ENCODE measurements at regions not wholly inside any gene's neighbourhood (a gene's known extent, or its start where the extent isn't known, plus 50 kb on each side); places are given as distances from the start of the nearest gene placed in this dataset.
A peak's percentile ranks its signal among the peaks of the same experiment; 100 is the strongest.

DNA sequence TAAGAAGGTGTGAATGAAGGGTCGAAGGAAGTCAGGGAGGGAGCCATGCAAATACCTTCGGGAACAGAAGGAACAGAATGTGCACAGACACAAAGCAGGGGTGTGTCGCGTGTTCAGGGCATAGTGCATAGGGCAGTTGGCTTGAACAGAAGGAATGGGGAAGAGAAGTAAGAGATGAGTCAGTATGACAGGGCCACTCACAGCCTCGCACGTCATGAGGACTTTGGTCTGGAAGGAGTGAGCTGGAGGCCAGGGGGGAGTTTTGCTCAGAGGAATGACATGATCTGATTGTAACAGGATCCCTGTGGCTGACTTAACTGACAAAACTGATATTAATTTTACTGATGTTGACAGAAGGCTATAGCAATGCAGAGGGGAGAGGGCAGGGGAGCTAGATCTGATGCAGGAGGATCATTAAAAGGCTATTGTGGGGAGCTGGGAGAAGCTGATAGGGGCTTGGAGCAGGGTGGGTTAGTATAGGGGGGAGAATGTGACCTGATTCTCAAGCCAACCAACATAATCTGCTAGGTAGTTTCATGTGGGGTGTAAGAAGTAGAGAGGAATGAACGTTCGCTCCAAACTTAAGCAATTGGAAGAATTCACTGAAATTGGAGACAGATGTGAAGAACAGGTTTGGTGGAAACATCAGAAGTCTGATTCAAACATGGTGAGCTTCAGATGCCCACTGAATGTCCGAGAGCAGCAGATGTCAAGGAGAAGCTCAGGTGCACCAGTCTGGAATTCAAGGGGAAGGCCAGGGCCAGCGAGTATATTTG is 60.4 kb upstream of the COPS8 start:
- no peaks in the 10 kb centered on the region for H3K27me3 Mint-ChIP-seq
- H3K9me3 Mint-ChIP-seq = no peaks in the 10 kb centered on the region
- no peak overlapping the region for H3K27ac Mint-ChIP-seq
- H3K4me1 Mint-ChIP-seq = no peaks in the 10 kb centered on the region
- H3K36me3 Mint-ChIP-seq = no peaks in the 10 kb centered on the region
- ATAC-seq = no peak
- H3K4me3 Mint-ChIP-seq = no peak overlapping the region

DNA sequence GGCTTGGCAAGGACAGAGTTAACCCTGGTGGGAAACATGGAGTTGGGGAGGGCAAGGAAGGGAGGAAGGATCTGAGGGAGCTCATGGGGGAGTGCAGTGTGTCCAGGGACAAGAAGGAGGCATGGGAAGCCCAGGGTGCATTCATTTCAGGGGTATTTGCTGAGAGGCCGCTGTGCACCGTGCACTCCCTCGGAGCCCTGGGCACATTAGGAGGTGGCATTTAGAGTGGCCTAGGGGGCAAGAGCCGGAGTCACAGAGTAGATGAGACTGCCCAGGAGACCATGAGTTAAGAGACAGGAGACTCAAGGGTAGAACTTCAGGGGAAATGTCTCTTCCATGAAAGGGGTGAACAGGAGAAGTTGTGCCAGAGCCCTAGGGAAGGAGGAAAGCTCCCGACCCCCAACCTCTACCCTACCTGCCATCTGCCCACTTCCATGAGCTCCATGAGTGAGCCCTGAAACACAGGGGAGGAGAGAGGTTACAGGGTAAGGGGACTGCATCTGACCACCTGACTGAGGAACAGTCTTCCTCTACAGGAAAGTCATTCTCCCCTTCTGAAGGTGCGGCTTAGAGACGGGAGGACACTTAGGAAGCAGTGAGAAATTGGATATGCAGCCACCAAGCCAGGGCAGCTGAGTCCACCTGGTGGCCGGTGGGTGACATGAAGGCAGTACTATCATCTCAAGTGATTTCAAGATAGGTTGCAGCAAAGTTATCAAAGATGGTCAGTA is 58.5 kb upstream of the COPS8 start:
- no peak overlapping the region for H3K27ac Mint-ChIP-seq
- H3K4me3 Mint-ChIP-seq = no peak overlapping the region
- no peaks in the 10 kb centered on the region for H3K4me1 Mint-ChIP-seq
- no peaks in the 10 kb centered on the region for H3K27me3 Mint-ChIP-seq
- no peaks in the 10 kb centered on the region for H3K9me3 Mint-ChIP-seq
- ATAC-seq = peak; percentile 37
- H3K36me3 Mint-ChIP-seq = no peaks in the 10 kb centered on the region

DNA sequence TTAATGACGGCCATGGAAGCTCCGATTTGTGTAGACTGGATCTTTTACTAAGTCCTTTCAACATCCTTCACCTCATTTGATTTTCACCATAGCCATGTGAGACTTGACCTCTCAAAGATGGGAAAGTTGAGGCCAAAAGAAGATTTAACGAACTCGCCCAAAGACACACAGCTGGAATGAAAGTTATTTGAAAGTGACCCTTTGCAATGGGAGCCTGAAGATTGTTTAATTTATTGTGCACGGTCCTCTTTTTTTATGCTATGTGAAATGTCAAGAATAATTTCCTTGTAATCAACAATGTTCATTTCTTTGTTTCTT is 58.0 kb upstream of the COPS8 start:
- H3K9me3 Mint-ChIP-seq = no peaks in the 10 kb centered on the region

DNA sequence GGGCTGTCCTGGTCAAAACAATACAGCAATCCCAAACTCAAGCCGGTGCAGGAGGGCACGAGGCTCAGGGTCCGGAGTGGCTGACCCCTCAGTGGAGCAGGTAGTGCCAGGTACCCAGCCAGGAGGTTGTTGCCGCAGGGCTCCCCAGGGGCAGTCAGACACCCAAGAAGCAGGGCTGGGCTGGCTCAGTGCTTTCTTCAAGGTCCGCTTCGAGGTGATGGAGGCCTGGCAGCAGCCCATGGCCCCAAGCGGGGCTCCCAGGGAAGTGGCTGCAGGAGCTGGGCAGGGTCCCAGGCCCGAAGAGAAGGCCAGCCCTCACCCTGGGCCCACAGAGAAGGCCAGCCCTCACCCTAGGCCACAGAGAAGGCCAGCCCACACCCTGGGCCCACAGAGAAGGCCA is 55.3 kb upstream of the COPS8 start:
- Mint-ChIP-seq H3K4me3 (no peak overlapping the region), H3K4me1 (no peaks in the 10 kb centered on the region), H3K36me3 (no peaks in the 10 kb centered on the region), H3K27ac (no peak overlapping the region), H3K9me3 (no peaks in the 10 kb centered on the region), H3K27me3 (no peaks in the 10 kb centered on the region)
- no peak for ATAC-seq

More for the DNA sequence above, 58.0 kb upstream of the COPS8 start:
- Mint-ChIP-seq H3K4me1 (no peaks in the 10 kb centered on the region), H3K4me3 (no peak overlapping the region), H3K36me3 (no peaks in the 10 kb centered on the region), H3K27ac (no peak overlapping the region), H3K27me3 (no peaks in the 10 kb centered on the region)
- ATAC-seq = no peak

DNA sequence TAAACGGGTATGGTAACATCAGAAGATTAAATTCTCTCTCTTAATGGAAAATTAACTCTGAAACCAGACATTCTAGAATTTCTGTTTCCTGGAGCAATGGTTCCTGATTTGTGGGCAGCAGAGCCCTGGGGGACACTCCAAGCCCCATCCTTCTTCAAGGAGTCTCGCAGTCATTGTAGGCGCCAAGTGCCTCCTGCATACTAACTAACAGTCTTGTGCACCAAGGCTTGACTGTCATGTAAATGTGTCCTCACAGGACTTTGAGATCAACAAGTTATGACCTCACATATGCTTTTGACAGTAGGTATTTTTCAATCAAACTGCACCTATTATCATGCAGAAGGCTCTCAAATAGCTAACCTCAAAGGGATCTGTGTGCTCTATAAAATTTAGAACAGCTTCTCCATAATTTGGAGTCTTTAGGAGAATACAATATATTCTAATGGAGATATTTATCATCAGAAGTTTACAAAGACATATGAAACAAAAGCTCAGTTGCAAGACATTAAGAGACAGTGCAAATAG is 52.1 kb upstream of the COPS8 start:
- no peak overlapping the region for H3K27ac Mint-ChIP-seq
- H3K4me1 Mint-ChIP-seq = no peaks in the 10 kb centered on the region
- ATAC-seq = no peak
- H3K9me3 Mint-ChIP-seq = no peaks in the 10 kb centered on the region
- no peak overlapping the region for H3K4me3 Mint-ChIP-seq
- no peaks in the 10 kb centered on the region for H3K27me3 Mint-ChIP-seq
- H3K36me3 Mint-ChIP-seq = no peaks in the 10 kb centered on the region

DNA sequence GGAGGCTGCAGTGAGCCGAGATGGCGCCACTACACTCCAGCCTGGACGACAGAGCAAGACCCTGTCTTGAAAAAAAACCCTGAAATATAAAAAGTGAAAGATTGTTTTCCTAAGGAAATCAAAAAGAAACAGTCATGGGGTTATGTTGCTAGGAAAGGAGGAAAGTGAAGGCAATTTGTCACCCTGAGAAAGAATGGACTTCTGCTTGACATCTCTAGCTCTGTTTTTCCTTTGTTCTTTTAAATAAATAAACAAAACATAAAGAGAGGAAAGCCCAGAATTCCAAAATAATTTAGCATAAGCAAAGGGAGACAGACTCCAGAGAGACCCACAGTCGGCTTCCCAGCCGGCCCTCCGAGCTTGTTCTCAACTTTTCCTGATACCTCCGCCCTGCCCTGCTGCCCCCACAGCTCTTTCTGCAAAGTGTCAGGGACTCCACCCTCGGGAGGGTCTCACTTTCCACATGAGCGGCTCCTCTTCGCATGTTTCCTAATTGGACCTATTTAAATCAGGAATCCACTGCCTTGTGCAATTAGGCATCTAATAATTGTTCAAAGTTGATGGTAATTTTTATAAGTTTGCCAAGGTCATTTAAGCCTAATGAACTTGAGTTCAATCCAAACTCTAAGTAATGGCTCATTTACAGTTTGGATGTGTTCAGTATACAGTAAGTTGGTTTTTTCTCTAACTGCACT is 49.8 kb upstream of the COPS8 start:
- Mint-ChIP-seq H3K4me1 (no peaks in the 10 kb centered on the region), H3K36me3 (no peaks in the 10 kb centered on the region), H3K4me3 (no peak overlapping the region), H3K27ac (no peak overlapping the region), H3K9me3 (no peaks in the 10 kb centered on the region), H3K27me3 (no peaks in the 10 kb centered on the region)
- no peak for ATAC-seq
